ENCODE measurements at regions not wholly inside any gene's neighbourhood (a gene's known extent, or its start where the extent isn't known, plus 50 kb on each side); places are given as distances from the start of the nearest gene placed in this dataset.

GRCh38 chr11:116226731-116227130, 546.1 kb downstream of the BUD13 start:
- TF ChIP-seq CTCF (IDR thresholded peaks at IDR 0.05) (no peak), POLR2AphosphoS5 (IDR thresholded peaks at IDR 0.05) (no peak)

Measured in suprapubic skin (tissue), 3 donors.